Loucy (cell line): ENCODE measurements at regions not wholly inside any gene's neighbourhood (a gene's known extent, or its start where the extent isn't known, plus 50 kb on each side); places are given as distances from the start of the nearest gene placed in this dataset.

ENCODE experiments used
- CTCF ChIP-seq: fragments of 200-600 bp; sonication (generic); conservative IDR thresholded peaks from 2 replicates; pipeline ENCODE4 v1.5.1; 2014; ENCODE audit warnings: mild to moderate bottlenecking, antibody characterized with exemption, low read length
- EZH2phosphoT487 ChIP-seq: fragments of 200-600 bp; IDR thresholded peaks from 2 replicates; pipeline ENCODE4 v1.6.1; 2018; ENCODE audit warnings: antibody characterized with exemption, mild to moderate bottlenecking, moderate library complexity, borderline replicate concordance

- TF ChIP-seq CTCF (no peak), EZH2phosphoT487 (no peak)
Observed at GRCh38 chr5:20605732-20606525, 617.9 kb upstream of the CDH18 start.
